AG04450 (cell line): ENCODE measurements at regions not wholly inside any gene's neighbourhood (a gene's known extent, or its start where the extent isn't known, plus 50 kb on each side); places are given as distances from the start of the nearest gene placed in this dataset.

ENCODE experiments used
- CTCF ChIA-PET: fragments of 300-600, 350-600 bp; formaldehyde crosslinking; extraction: SDS; loops from one replicate; lab custom pipeline; 2022; ENCODE audit warnings: antibody characterized with exemption, inconsistent platforms; lab: Charles Lee
- POLR2A ChIA-PET: fragments of 350-600 bp; formaldehyde crosslinking; extraction: SDS; loops from one replicate; lab custom pipeline; 2021; ENCODE audit warnings: antibody characterized with exemption, inconsistent platforms; lab: Yijun Ruan, JAX
- DNase-seq: peaks from one replicate; pipeline ENCODE4 v3.0.0-alpha.2; 2011; ENCODE audit warnings: low read depth, low spot score
- H3K27ac ChIP-seq: one replicate; pipeline ENCODE4 v1.5.1; 2012; ENCODE audit warnings: low read depth, low read length, control low read depth
- H3K27me3 ChIP-seq: one replicate; pipeline ENCODE4 v1.6.0; 2012; ENCODE audit warnings: low read length; ENCODE audit not compliant: control insufficient read depth, insufficient read depth
- H3K4me3 ChIP-seq: 2 replicates; pipeline ENCODE4 v1.5.1; 2011; ENCODE audit warnings: mild to moderate bottlenecking, low read depth, low read length, control low read depth
- H3K9me3 ChIP-seq: 2 replicates; pipeline ENCODE4 v1.5.1; 2012; ENCODE audit warnings: low read length; ENCODE audit not compliant: control insufficient read depth, insufficient read depth
- TF ChIP-seq, protein P1 (sequence below): IDR thresholded peaks from 2 replicates; pipeline ENCODE4 v1.5.1; 2011; ENCODE audit warnings: low read depth, low read length, control low read depth, inconsistent platforms

DNA sequence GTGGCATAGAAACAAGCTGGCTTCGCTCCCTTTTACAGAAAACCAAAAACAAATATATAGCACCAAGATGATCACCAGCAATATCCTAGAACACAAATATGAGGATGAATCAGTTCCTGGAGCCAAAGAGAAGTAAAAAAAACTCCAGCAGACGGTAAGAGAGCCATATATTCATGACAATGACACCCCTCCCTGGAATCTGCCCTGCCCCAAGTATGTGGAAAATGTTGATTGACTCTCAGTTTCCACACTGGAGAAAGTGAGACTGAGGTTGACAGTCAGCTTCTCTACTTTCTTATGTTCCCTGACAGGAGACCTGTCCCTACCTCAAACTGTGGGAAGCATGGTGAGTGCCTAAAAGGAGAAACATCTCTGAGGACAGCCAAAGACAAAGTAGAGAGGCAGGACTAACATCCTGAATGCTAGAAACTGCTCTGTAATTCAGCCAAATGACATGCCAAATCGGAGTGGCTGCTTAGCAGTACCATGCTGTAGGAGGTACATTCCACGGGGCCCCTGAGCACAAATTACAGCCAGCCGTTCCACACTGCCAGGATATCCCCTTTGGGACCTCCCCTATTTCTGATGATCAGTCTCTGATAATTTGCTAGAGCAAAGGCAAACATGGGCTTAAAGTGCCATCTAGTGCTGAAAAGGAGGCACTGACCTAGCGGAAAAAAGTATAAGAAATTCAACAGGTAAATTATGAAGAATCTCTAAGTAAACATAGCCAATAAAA is 424.0 kb upstream of the RGMB start:
- Histone ChIP-seq H3K27ac (peak overlapping the region; percentile 59), H3K4me3 (no peak overlapping the region), H3K27me3 (no peaks in the 10 kb centered on the region), H3K9me3 (peaks cover 5% of the 10 kb centered on the region; the same call in 1 of the 2 replicates)
- TF ChIP-seq, protein P1, sequence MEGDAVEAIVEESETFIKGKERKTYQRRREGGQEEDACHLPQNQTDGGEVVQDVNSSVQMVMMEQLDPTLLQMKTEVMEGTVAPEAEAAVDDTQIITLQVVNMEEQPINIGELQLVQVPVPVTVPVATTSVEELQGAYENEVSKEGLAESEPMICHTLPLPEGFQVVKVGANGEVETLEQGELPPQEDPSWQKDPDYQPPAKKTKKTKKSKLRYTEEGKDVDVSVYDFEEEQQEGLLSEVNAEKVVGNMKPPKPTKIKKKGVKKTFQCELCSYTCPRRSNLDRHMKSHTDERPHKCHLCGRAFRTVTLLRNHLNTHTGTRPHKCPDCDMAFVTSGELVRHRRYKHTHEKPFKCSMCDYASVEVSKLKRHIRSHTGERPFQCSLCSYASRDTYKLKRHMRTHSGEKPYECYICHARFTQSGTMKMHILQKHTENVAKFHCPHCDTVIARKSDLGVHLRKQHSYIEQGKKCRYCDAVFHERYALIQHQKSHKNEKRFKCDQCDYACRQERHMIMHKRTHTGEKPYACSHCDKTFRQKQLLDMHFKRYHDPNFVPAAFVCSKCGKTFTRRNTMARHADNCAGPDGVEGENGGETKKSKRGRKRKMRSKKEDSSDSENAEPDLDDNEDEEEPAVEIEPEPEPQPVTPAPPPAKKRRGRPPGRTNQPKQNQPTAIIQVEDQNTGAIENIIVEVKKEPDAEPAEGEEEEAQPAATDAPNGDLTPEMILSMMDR: peak; percentile 61
- DNase-seq: no peak
- ChIA-PET POLR2A (no interaction called here), CTCF (interaction anchor here (1.0 kb wide), 1 partner anchor 924 kb away, joined by 5 read pairs; no protein-coding TSS in a partner anchor)

DNA sequence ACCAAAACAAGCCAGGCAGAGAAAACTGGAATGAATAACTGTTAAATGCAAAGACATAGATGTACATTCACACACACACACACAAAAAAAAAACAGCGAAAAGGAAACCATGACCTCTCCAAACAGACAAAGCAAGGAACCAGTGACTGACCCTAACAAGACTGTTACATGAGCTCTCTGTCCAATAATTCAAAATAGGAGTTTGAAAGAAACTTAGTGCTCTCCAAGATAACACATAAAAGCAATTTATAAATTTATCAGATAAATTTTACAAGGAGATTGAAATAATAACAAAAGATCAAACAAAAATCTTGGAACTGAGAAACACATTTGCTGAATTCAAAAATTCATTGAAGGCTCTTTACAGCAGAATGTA is 423.5 kb upstream of the RGMB start:
- no peak overlapping the region for H3K4me3 ChIP-seq
- CTCF ChIA-PET: interaction anchor here (0.6 to 1.6 kb wide), 7 partner anchors 76 to 925 kb away, joined by 3 to 7 read pairs (median 3); no protein-coding TSS in a partner anchor
- no peak for DNase-seq
- H3K27ac ChIP-seq: no peak overlapping the region
- TF ChIP-seq, protein P1: no peak
- peaks cover 5% of the 10 kb centered on the region; the same call in 1 of the 2 replicates for H3K9me3 ChIP-seq
- no peaks in the 10 kb centered on the region for H3K27me3 ChIP-seq
- POLR2A ChIA-PET: interaction anchor here (0.7 kb wide), 1 partner anchor 418 kb away, joined by 6 read pairs; no protein-coding TSS in a partner anchor

DNA sequence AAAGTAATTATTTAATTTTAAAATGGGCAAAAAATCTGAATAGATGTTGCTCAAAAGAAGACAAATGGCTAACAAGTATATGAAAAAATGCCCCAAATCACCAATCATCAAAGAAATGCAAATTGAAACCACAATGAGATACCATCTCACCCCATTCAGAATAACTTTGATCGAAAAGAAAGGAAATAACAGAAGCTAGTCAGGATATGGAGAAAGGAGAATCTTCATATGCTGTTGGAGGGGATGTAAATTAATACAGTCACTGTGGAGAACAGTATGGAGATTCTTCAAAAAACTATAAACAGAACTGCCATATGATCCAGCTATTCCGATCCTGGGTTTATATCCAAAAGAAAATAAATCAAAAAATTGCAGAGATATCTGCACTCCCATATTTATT is 418.5 kb upstream of the RGMB start:
- CTCF ChIA-PET: interaction anchor here (0.8 to 1.5 kb wide), 3 partner anchors 414 to 418 kb away, joined by 4 to 7 read pairs (median 5); partner anchors contain the start of gene RGMB
- POLR2A ChIA-PET: no interaction called here
- H3K27me3 ChIP-seq: no peaks in the 10 kb centered on the region
- no peak overlapping the region for H3K4me3 ChIP-seq
- H3K9me3 ChIP-seq: no peaks in the 10 kb centered on the region
- TF ChIP-seq, protein P1: no peak
- no peak overlapping the region for H3K27ac ChIP-seq
- no peak for DNase-seq

DNA sequence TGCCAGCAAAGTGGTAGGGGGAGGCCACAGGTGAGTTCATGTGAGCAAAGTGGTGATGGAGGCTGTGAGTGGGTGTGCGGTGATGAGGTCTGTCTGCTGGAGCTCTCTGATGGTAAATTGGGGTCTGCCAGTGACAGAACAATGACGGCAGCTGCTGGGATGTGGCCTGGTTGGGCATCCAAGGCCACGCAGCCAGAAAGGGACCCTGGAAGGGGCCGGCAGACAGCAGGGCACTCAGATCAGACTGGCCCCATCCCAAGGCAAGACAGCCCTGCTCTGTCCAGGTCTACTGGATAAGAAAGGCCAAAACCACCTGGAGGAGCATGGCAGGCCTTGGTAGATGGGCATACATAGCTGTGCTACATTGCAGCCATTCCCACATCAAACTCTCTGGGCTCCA is 412.9 kb upstream of the RGMB start:
- TF ChIP-seq, protein P1: no peak
- ChIA-PET CTCF (no interaction called here), POLR2A (no interaction called here)
- Histone ChIP-seq H3K9me3 (peaks cover 5% of the 10 kb centered on the region; the same call in 1 of the 2 replicates), H3K4me3 (no peak overlapping the region), H3K27ac (no peak overlapping the region), H3K27me3 (no peaks in the 10 kb centered on the region)
- no peak for DNase-seq

DNA sequence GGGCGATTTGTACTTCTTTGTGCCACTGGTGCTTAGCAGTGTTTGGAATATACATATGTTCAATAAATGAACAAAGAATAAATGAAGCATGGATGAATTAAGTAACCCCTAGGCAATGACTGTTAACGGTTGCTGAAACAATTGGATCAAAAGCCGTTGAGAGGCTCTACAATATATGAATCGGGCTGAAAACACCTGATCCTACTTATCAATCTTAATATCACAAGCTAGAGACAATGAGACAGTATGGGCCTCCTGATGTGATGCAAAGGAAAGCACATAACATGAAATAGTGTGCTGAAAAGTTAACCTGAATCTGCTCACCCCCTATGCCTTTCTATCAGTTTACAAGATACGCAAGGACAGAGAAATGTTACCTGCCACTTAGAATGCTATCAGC is 410.3 kb upstream of the RGMB start:
- no peak for DNase-seq
- no peak overlapping the region for H3K4me3 ChIP-seq
- H3K9me3 ChIP-seq: peaks cover 5% of the 10 kb centered on the region; the same call in 1 of the 2 replicates
- ChIA-PET POLR2A (no interaction called here), CTCF (interaction anchor here (3.5 kb wide), 1 partner anchor 406 kb away, joined by 14 read pairs; no protein-coding TSS in a partner anchor)
- no peaks in the 10 kb centered on the region for H3K27me3 ChIP-seq
- TF ChIP-seq, protein P1: no peak
- H3K27ac ChIP-seq: no peak overlapping the region
